ENCODE measurements at regions not wholly inside any gene's neighbourhood (a gene's known extent, or its start where the extent isn't known, plus 50 kb on each side); places are given as distances from the start of the nearest gene placed in this dataset.

- no peak for DNase-seq (ENCODE audit: low spot score)
Observed at GRCh38 chrX:42725196-42725595, 52.8 kb downstream of the PPP1R2C start.

GRCh38 chrX:42720209-42720608 lies 57.8 kb downstream of the PPP1R2C start:
- DNase-seq (ENCODE audit: low spot score) = no peak

GRCh38 chrX:42715701-42716262 lies 62.2 kb downstream of the PPP1R2C start:
- no peak for DNase-seq (ENCODE audit: low spot score)

GRCh38 chrX:42714981-42715700 lies 62.8 kb downstream of the PPP1R2C start:
- DNase-seq (ENCODE audit: low spot score) = no peak

- DNase-seq (ENCODE audit: low spot score) = no peak
Observed at GRCh38 chrX:42710452-42710851, 67.5 kb downstream of the PPP1R2C start.

- DNase-seq (ENCODE audit: low spot score) = no peak
Observed at GRCh38 chrX:42708222-42708621, 69.7 kb downstream of the PPP1R2C start.

GRCh38 chrX:42707742-42708141 lies 70.2 kb downstream of the PPP1R2C start:
- no peak for DNase-seq (ENCODE audit: low spot score)

- DNase-seq (ENCODE audit: low spot score) = peak; percentile 56
Observed at GRCh38 chrX:42704454-42704853, 73.5 kb downstream of the PPP1R2C start.

- DNase-seq (ENCODE audit: low spot score) = no peak
Observed at GRCh38 chrX:42697544-42697943, 80.4 kb downstream of the PPP1R2C start.

GRCh38 chrX:42696536-42697124 lies 81.3 kb downstream of the PPP1R2C start:
- DNase-seq (ENCODE audit: low spot score) = no peak

GRCh38 chrX:42695800-42696358 lies 82.1 kb downstream of the PPP1R2C start:
- no peak for DNase-seq (ENCODE audit: low spot score)

GRCh38 chrX:42694260-42694815 lies 83.6 kb downstream of the PPP1R2C start:
- DNase-seq (ENCODE audit: low spot score) = peak; percentile 19

- no peak for DNase-seq (ENCODE audit: low spot score)
Observed at GRCh38 chrX:42691196-42691595, 86.8 kb downstream of the PPP1R2C start.

- no peak for DNase-seq (ENCODE audit: low spot score)
Observed at GRCh38 chrX:42686706-42687105, 91.3 kb downstream of the PPP1R2C start.

GRCh38 chrX:42686296-42686695 lies 91.7 kb downstream of the PPP1R2C start:
- no peak for DNase-seq (ENCODE audit: low spot score)

- DNase-seq (ENCODE audit: low spot score) = no peak
Observed at GRCh38 chrX:42684065-42684464, 93.9 kb downstream of the PPP1R2C start.

- no peak for DNase-seq (ENCODE audit: low spot score)
Observed at GRCh38 chrX:42680666-42681065, 97.3 kb downstream of the PPP1R2C start.

- peak; percentile 4 for DNase-seq (ENCODE audit: low spot score)
Observed at GRCh38 chrX:42678133-42678532, 99.8 kb downstream of the PPP1R2C start.

GRCh38 chrX:42673301-42673810 lies 104.6 kb downstream of the PPP1R2C start:
- DNase-seq (ENCODE audit: low spot score) = no peak

GRCh38 chrX:42664680-42665079 lies 113.3 kb downstream of the PPP1R2C start:
- DNase-seq (ENCODE audit: low spot score) = no peak

- DNase-seq (ENCODE audit: low spot score) = no peak
Observed at GRCh38 chrX:42628471-42628870, 149.5 kb downstream of the PPP1R2C start.

GRCh38 chrX:42627891-42628290 lies 150.1 kb downstream of the PPP1R2C start:
- DNase-seq (ENCODE audit: low spot score) = no peak

- DNase-seq (ENCODE audit: low spot score) = no peak
Observed at GRCh38 chrX:42624524-42624923, 153.4 kb downstream of the PPP1R2C start.
